ENCODE measurements at regions not wholly inside any gene's neighbourhood (a gene's known extent, or its start where the extent isn't known, plus 50 kb on each side); places are given as distances from the start of the nearest gene placed in this dataset.

DNA sequence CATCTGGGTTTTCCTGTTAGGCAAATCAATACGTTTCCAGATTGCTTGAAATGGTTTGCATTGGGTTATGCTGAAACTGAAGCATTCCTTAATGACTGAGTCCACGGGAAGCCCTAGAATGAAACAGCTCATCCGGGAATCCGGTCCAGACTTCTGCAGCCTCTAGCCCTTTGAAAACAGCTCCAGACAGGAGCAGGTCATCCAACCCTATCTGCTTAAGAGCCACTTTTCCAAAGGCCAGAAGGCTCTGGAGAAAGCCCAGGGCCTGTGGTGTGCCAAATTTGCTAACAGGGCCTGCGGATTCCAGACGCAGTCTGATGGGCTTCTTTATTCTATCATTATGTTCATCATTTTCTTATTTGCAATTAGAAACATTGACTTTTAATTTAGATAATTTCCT lies 265.4 kb downstream of the SKIDA1 start:
- TF ChIP-seq, protein P1, sequence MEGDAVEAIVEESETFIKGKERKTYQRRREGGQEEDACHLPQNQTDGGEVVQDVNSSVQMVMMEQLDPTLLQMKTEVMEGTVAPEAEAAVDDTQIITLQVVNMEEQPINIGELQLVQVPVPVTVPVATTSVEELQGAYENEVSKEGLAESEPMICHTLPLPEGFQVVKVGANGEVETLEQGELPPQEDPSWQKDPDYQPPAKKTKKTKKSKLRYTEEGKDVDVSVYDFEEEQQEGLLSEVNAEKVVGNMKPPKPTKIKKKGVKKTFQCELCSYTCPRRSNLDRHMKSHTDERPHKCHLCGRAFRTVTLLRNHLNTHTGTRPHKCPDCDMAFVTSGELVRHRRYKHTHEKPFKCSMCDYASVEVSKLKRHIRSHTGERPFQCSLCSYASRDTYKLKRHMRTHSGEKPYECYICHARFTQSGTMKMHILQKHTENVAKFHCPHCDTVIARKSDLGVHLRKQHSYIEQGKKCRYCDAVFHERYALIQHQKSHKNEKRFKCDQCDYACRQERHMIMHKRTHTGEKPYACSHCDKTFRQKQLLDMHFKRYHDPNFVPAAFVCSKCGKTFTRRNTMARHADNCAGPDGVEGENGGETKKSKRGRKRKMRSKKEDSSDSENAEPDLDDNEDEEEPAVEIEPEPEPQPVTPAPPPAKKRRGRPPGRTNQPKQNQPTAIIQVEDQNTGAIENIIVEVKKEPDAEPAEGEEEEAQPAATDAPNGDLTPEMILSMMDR (conservative IDR thresholded peaks at IDR 0.05 in 1 of 2, IDR thresholded peaks at IDR 0.05 in 1 of 2; ENCODE audit: extremely low read depth in 1 of 2, insufficient read depth in 1 of 2, low read depth in 1 of 2, low read length in 2 of 2): no peak
- no peak for TF ChIP-seq EZH2 (IDR thresholded peaks at IDR 0.05; ENCODE audit: borderline replicate concordance, low read length)

Measured in mammary epithelial cell (primary cell).